Transverse colon (tissue), 4 donors: ENCODE measurements at regions not wholly inside any gene's neighbourhood (a gene's known extent, or its start where the extent isn't known, plus 50 kb on each side); places are given as distances from the start of the nearest gene placed in this dataset.
"Not testable (repeated sequence)": the region's sequence is repeated elsewhere in the genome, so short reads cannot be mapped to it uniquely, and the experiment has no call there.

ENCODE experiments used
- CTCF ChIP-seq, 5 experiments: fragments of 200-600 bp in 3 of 5; fragments of 450-650 bp in 2 of 5; sonication (generic) in 3 of 5; IDR thresholded peaks; 1 replicate in 2 of 5; 2 replicates in 3 of 5; pipeline ENCODE4 v1.5.1; 2016 to 2017; ENCODE audit warnings: antibody characterized with exemption in 5 of 5, inconsistent platforms in 3 of 5, mild to moderate bottlenecking in 2 of 5, moderate library complexity in 1 of 5
- POLR2A ChIP-seq: fragments of 450-650 bp; IDR thresholded peaks from one replicate; pipeline ENCODE4 v1.6.1; 2016; ENCODE audit warnings: antibody characterized with exemption, mild to moderate bottlenecking, moderate library complexity
- POLR2AphosphoS5 ChIP-seq, 3 donors: sonication (generic); formaldehyde crosslinking; IDR thresholded peaks; one replicate each; pipeline ENCODE4 v1.6.1; 2016; ENCODE audit warnings: antibody characterized with exemption in 3 of 3

DNA sequence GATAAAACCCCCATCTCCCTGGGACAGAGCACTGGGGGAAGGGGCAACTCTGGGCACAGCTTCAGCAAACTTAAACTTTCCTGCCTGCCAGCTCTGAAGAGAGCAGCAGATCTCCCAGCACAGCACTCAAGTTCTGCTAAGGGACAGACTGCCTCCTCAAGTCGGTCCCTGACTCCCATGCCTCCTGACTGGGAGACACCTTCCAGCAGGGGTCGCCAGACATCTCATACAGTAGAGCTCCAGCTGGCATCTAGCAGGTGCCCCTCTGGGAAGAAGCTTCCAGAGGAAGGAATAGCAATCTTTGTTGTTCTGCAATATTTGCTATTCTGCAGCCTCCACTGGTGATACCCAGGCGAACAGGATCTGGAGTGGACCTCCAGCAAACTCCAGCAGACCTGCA lies 194.7 kb downstream of the RFPL4B start:
- TF ChIP-seq CTCF (IDR thresholded peaks at IDR 0.05); POLR2AphosphoS5 (IDR thresholded peaks at IDR 0.05); POLR2A: not testable (repeated sequence)
